HCT116 (cell line): ENCODE measurements at regions not wholly inside any gene's neighbourhood (a gene's known extent, or its start where the extent isn't known, plus 50 kb on each side); places are given as distances from the start of the nearest gene placed in this dataset.

Source experiments
- ATAC-seq: fragments of 200-7000 bp; cut with Tn5 transposase; 2 replicates; pipeline ENCODE4 v1.9.1; 2020; ENCODE audit warnings: mild to moderate bottlenecking, moderate library complexity
- BruUV-seq: library from RNA; stranded (reverse); fragments of 400-500 nt; replicated peaks from 2 replicates; lab custom pipeline; 2021; lab: Mats Ljungman, UMichigan
- CTCF ChIA-PET: fragments of 300-600 bp; sonication (Branson Sonifier 250); formaldehyde crosslinking; loops from one replicate; lab custom pipeline; 2021; ENCODE audit warnings: antibody characterized with exemption; lab: Charles Lee
- POLR2A ChIA-PET: fragments of 300-600, 350-600 bp; sonication (Branson Sonifier 250); formaldehyde crosslinking; loops from one replicate; lab custom pipeline; 2021; ENCODE audit warnings: antibody characterized with exemption; lab: Charles Lee
- RAD21 ChIA-PET, 2 experiments: fragments of 300-600 bp; sonication (Branson Sonifier 250); formaldehyde crosslinking; loops; one replicate each; lab custom pipeline; 2023; ENCODE audit warnings: low total read pairs in 2 of 2; ENCODE audit not compliant: uncharacterized antibody in 2 of 2, unreplicated experiment in 2 of 2, low non-redundant PET in 1 of 2; lab: Charles Lee
- DNase-seq: peaks from one replicate; pipeline ENCODE4 v3.0.0-alpha.2; 2010; ENCODE audit warnings: low read depth, low spot score
- H2AFZ ChIP-seq: fragments of 200-600 bp; shearing (Covaris generic), sonication (generic); 2 replicates; pipeline ENCODE4 v1.6.1; 2017; ENCODE audit warnings: low read depth, mixed run types, mixed read lengths, antibody characterized with exemption, low read length; ENCODE audit not compliant: poor library complexity, severe bottlenecking
- H3K27ac ChIP-seq: 2 replicates; pipeline ENCODE4 v1.5.1; 2012; ENCODE audit warnings: low read depth, low read length
- H3K27me3 ChIP-seq: fragments of 200-600 bp; sonication (generic); 2 replicates; pipeline ENCODE4 v1.6.1; 2016; ENCODE audit warnings: mixed run types, low read length, mixed read lengths; ENCODE audit not compliant: insufficient read depth
- H3K36me3 ChIP-seq, 2 experiments: fragments of 200-500 bp in 1 of 2; fragments of 200-600 bp in 1 of 2; sonication (Bioruptor generic) in 1 of 2; sonication (generic) in 1 of 2; 2 replicates each; pipeline versions ENCODE4 v1.5.1 to v1.6.1; 2014 to 2016; ENCODE audit warnings: low read length in 2 of 2, inconsistent platforms in 1 of 2, mixed read lengths in 1 of 2, mixed run types in 1 of 2; ENCODE audit not compliant: insufficient read depth in 2 of 2, control insufficient read depth in 1 of 2
- H3K4me1 ChIP-seq, 2 experiments: fragments of 200-600 bp in 1 of 2; sonication (generic) in 1 of 2; 2 replicates each; pipeline versions ENCODE4 v1.5.1 to v1.6.1; 2012 to 2017; ENCODE audit warnings: low read length in 2 of 2, inconsistent platforms in 1 of 2, mild to moderate bottlenecking in 1 of 2, mixed read lengths in 1 of 2, mixed run types in 1 of 2, moderate library complexity in 1 of 2; ENCODE audit not compliant: insufficient read depth in 2 of 2, control insufficient read depth in 1 of 2
- H3K4me2 ChIP-seq: fragments of 200-600 bp; sonication (generic); 2 replicates; pipeline ENCODE4 v1.6.1; 2017; ENCODE audit warnings: mixed run types, low read length, mixed read lengths
- H3K4me3 ChIP-seq, 2 experiments: fragments of 200-600 bp in 1 of 2; sonication (generic) in 1 of 2; replicated peaks in 1 of 2; 2 replicates each; pipeline ENCODE4 v1.5.1; 2011 to 2016; ENCODE audit warnings: low read length in 2 of 2, control low read depth in 1 of 2, low read depth in 1 of 2, mild to moderate bottlenecking in 1 of 2, mixed read lengths in 1 of 2, mixed run types in 1 of 2
- H3K79me2 ChIP-seq: fragments of 200-600 bp; sonication (generic); 2 replicates; pipeline ENCODE4 v1.6.1; 2017; ENCODE audit warnings: mild to moderate bottlenecking, mixed run types, low read length, moderate library complexity, mixed read lengths; ENCODE audit not compliant: insufficient read depth
- H3K9ac ChIP-seq: fragments of 200-600 bp; sonication (generic); 2 replicates; pipeline ENCODE4 v1.6.1; 2016; ENCODE audit warnings: low read length, mixed read lengths
- H3K9me2 ChIP-seq: fragments of 200-600 bp; sonication (generic), shearing (Covaris generic); 2 replicates; pipeline ENCODE4 v1.6.1; 2017; ENCODE audit warnings: mixed run types, mild to moderate bottlenecking, moderate library complexity; ENCODE audit not compliant: insufficient read depth
- H3K9me3 ChIP-seq, 2 experiments: fragments of 200-500 bp in 1 of 2; fragments of 200-600 bp in 1 of 2; sonication (Bioruptor generic) in 1 of 2; sonication (generic) in 1 of 2; 2 replicates each; pipeline ENCODE4 v1.6.1; 2014 to 2017; ENCODE audit warnings: low read length in 2 of 2, mixed read lengths in 2 of 2, inconsistent platforms in 1 of 2, low read depth in 1 of 2, mild to moderate bottlenecking in 1 of 2, mixed run types in 1 of 2, moderate library complexity in 1 of 2; ENCODE audit not compliant: control insufficient read depth in 1 of 2, insufficient read depth in 1 of 2
- H4K20me1 ChIP-seq: fragments of 200-600 bp; sonication (generic), shearing (Covaris generic); 2 replicates; pipeline ENCODE4 v1.6.1; 2017; ENCODE audit warnings: mixed run types, mild to moderate bottlenecking, moderate library complexity; ENCODE audit not compliant: insufficient read depth
- EGR1 ChIP-seq: IDR thresholded peaks from 2 replicates; pipeline ENCODE4 v1.6.1; 2012; ENCODE audit warnings: low read depth
- EZH2 ChIP-seq: fragments of 200-600 bp; sonication (generic); IDR thresholded peaks from 2 replicates; pipeline ENCODE4 v1.6.1; 2017; ENCODE audit warnings: antibody characterized with exemption, mixed run types
- RAD21 ChIP-seq: IDR thresholded peaks from 2 replicates; pipeline ENCODE4 v1.6.1; 2012; ENCODE audit warnings: low read depth, mild to moderate bottlenecking
- REST ChIP-seq: IDR thresholded peaks from 2 replicates; pipeline ENCODE4 v1.6.1; 2012; ENCODE audit warnings: low read depth
- SIN3A ChIP-seq: IDR thresholded peaks from 2 replicates; pipeline ENCODE4 v1.6.1; 2012; ENCODE audit warnings: low read depth
- TCF7L2 ChIP-seq: IDR thresholded peaks from 2 replicates; pipeline ENCODE4 v1.7.0; 2011; ENCODE audit warnings: borderline replicate concordance, inconsistent platforms; ENCODE audit not compliant: insufficient read depth, insufficient read length; ENCODE audit errors: extremely low read depth
- intact Hi-C: fragments of 100-400 bp; cut with micrococcal nuclease; formaldehyde crosslinking; loops from 2 replicates; pipeline ENCODE4 v1.10.0; 2022

GRCh38 chr12:84277986-84278385 lies 634.6 kb downstream of the SLC6A15 start (continued):
- TF ChIP-seq TCF7L2 (no peak), EZH2 (no peak), RAD21 (no peak), REST (no peak)

- H3K27ac ChIP-seq = no peak overlapping the region
- H3K36me3 ChIP-seq = no peaks in the 10 kb centered on the region
- H3K4me1 ChIP-seq = no peaks in the 10 kb centered on the region
- POLR2A ChIA-PET = no interaction called here
- H3K9ac ChIP-seq = no peak overlapping the region
- H4K20me1 ChIP-seq = no peaks in the 10 kb centered on the region
- no peak overlapping the region for H3K4me3 ChIP-seq
- H3K9me3 ChIP-seq = no peaks in the 10 kb centered on the region
- DNase-seq (no peak), ATAC-seq (no peak)
- no peak overlapping the region for H2AFZ ChIP-seq
- H3K9me2 ChIP-seq = no peaks in the 10 kb centered on the region
- no TSS peak for BruUV-seq
- H3K79me2 ChIP-seq = no peaks in the 10 kb centered on the region
- no peaks in the 10 kb centered on the region for H3K27me3 ChIP-seq
- RAD21 ChIA-PET = no interaction called here
- CTCF ChIA-PET = no interaction called here
- H3K4me2 ChIP-seq = no peak overlapping the region
- TF ChIP-seq SIN3A (no peak), EGR1 (no peak)
- intact Hi-C loops = no loop called here
These were observed 636.4 kb downstream of the SLC6A15 start for GRCh38 chr12:84276215-84276614.
